Ishikawa (cell line): ENCODE measurements at regions not wholly inside any gene's neighbourhood (a gene's known extent, or its start where the extent isn't known, plus 50 kb on each side); places are given as distances from the start of the nearest gene placed in this dataset.

Source experiments
- CEBPB ChIP-seq: IDR thresholded peaks from 2 replicates; pipeline ENCODE4 v1.6.1; 2012
- EP300 ChIP-seq: IDR thresholded peaks from 2 replicates; pipeline ENCODE4 v1.6.1; 2012; ENCODE audit warnings: borderline replicate concordance
- RAD21 ChIP-seq: IDR thresholded peaks from 2 replicates; pipeline ENCODE4 v1.6.1; 2012; ENCODE audit warnings: low read depth
- TAF1 ChIP-seq: IDR thresholded peaks from 2 replicates; pipeline ENCODE4 v1.6.1; 2012; ENCODE audit warnings: low read depth, mild to moderate bottlenecking
- TF ChIP-seq, protein P1 (sequence below): IDR thresholded peaks from 2 replicates; pipeline ENCODE4 v1.6.1; 2012; ENCODE audit warnings: low read depth, mild to moderate bottlenecking

DNA sequence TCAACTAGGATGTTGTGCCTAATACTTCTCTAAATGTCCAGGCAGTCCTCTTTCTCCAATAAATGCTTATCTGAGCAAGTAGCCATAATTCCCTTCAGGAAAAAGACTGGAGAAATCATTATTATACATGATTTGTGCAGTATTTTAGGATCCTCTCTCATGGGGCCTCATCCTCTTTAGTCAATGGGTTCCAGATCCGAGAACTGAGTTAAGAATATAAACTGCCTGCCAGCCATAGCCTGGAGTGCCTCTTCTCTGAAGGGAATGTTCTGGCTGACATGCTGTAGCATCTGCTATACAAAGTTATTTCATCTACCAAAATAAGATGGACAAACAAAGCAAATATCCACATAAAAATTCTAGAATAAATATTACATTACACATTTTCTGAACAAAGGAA, 334.0 kb upstream of the PRMT6 start:
- no peak for TF ChIP-seq RAD21
- TF ChIP-seq EP300, result no peak
- TF ChIP-seq, protein P1, sequence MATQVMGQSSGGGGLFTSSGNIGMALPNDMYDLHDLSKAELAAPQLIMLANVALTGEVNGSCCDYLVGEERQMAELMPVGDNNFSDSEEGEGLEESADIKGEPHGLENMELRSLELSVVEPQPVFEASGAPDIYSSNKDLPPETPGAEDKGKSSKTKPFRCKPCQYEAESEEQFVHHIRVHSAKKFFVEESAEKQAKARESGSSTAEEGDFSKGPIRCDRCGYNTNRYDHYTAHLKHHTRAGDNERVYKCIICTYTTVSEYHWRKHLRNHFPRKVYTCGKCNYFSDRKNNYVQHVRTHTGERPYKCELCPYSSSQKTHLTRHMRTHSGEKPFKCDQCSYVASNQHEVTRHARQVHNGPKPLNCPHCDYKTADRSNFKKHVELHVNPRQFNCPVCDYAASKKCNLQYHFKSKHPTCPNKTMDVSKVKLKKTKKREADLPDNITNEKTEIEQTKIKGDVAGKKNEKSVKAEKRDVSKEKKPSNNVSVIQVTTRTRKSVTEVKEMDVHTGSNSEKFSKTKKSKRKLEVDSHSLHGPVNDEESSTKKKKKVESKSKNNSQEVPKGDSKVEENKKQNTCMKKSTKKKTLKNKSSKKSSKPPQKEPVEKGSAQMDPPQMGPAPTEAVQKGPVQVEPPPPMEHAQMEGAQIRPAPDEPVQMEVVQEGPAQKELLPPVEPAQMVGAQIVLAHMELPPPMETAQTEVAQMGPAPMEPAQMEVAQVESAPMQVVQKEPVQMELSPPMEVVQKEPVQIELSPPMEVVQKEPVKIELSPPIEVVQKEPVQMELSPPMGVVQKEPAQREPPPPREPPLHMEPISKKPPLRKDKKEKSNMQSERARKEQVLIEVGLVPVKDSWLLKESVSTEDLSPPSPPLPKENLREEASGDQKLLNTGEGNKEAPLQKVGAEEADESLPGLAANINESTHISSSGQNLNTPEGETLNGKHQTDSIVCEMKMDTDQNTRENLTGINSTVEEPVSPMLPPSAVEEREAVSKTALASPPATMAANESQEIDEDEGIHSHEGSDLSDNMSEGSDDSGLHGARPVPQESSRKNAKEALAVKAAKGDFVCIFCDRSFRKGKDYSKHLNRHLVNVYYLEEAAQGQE, result no peak
- no peak for TF ChIP-seq CEBPB
- no peak for TF ChIP-seq TAF1
